ACHN (cell line): ENCODE measurements at regions not wholly inside any gene's neighbourhood (a gene's known extent, or its start where the extent isn't known, plus 50 kb on each side); places are given as distances from the start of the nearest gene placed in this dataset.
"Not testable (repeated sequence)": the region's sequence is repeated elsewhere in the genome, so short reads cannot be mapped to it uniquely, and the experiment has no call there.

Source experiments
- DNase-seq: peaks from one replicate; pipeline ENCODE4 v3.0.0-alpha.2; 2015
- in situ Hi-C: cut with HindIII; loops from 2 replicates; pipeline ENCODE4 v1.10.0; 2017; ENCODE audit warnings: low sequenced_read_pairs, low pct_ligation_motif_present, low pct_unique_long_range_greater_than_20kb

DNA sequence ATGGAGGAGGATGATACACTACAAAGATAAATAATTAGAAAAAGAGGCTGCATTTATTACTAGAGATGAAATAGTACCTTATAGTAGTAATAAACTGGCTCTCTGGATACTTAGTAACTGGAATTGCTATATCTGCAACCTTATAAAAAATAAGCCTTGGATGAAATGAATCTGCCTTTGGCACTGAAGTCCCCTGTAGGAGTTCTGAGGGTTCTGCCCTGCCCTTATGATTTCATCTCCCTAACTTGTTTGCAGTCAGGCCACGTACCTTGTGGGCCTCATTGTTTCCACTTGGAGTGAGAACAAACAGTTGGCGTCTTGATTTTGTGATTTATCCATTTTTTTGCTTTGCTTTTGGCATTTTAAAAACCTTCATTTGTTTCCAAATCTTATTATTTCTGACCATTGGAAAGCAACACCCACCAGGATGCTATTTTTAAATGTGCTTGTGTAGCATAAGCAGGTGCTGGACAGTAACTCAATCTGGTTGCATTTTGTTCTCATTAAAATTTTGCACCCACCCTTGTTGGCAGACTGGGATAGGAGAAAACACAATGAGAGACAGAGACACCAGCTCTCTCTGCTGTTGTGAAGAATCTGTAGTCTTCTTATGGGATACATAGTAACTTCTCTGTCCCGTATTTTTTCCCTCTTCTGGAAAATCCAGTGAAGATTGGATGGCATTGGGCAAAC is 518.9 kb upstream of the SGCD start:
- no peak for DNase-seq
- in situ Hi-C loops: no loop called here

DNA sequence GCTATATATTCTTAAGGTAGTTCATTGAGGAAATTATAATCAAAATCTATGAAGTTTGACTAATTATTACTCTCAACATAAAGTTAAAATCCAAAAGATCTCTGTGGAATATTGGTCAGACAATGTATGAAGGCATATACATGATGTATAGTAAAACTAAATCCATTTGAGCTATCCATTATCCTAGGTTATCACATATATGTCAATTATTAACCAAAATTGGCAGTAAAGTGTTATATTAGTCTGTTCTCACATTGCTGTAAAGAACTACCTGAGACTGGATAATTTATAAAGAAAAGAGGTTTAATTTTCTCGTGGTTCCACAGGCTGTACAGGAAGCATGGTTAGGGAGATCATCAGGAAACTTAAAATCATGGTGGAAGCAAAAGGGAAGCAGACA is 511.7 kb upstream of the SGCD start:
- DNase-seq: no peak
- in situ Hi-C loops: no loop called here

DNA sequence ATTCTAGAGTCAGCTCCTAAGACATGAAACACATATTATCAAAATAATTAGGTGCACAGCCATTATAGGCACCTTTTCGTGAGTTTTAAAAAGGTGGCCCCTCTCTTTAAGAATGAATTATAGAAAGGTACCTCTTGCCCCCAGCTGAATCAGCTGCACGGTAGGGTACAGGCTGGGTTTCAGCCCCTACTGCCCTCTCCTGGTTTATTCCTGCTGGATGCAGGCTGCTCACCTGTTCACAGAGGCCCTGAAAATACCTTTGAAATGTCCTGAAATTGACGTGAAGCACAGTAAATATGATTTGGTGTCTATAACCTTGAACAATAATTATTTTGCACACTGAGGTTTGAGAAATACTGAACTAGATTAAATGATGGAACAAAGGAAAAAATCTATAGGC is 504.8 kb upstream of the SGCD start:
- in situ Hi-C loops: no loop called here
- no peak for DNase-seq

DNA sequence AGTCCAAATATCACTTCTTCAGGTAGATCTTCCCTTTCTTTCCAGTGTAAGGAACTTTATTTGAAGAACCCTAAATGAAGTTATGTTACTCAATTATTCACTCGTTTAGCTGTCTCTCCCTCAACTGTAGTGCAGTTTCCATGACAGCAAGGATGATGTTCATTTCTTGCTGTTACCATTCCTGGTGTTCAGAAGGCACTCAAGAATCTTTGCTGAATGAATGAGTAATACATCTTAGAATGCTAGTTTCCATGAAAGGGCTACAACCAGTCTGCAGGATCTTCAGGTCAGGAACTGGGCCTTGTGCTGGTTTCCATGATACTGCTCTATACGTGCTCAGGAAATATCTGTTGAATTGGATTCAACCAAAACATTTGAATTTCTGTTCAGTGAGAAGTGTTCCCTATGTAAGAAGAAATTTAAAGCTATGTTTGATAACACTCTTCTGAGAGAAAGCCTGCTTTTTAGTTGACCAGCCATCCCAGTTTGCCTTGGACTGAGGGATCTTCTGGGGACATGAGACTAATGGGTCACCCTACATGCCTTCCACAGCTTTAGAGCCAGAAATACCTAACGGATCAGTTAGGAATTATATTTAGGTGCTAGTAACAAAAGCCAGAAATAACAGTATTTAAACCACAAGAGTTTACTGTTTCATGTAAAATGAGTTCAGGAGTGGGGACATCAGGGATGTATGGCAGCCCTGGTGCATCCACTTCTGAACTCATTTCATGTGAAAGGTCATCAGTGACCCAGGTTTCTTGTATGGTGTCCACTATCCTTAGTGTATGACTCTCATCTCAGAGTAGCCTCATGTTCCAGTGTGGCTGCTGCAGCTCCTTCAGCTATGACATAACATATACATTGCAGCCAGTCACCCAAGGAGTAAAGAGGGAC is 500.1 kb upstream of the SGCD start:
- no peak for DNase-seq
- in situ Hi-C loops: no loop called here

DNA sequence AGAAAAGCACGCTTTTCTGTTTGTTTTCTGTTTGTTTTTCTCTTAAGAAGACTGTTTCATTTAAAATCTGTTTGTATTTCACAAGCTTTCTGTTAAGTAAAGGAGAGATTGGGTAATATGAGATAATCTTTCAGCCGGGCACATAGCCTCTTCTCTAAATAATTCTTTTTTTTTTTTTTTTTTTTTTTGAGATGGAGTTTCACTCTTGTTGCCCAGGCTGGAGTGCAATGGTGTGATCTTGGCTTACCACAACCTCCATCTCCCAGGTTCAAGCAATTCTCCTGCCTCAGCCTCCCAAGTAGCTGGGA is 499.5 kb upstream of the SGCD start:
- DNase-seq, in situ Hi-C loops: not testable (repeated sequence)

DNA sequence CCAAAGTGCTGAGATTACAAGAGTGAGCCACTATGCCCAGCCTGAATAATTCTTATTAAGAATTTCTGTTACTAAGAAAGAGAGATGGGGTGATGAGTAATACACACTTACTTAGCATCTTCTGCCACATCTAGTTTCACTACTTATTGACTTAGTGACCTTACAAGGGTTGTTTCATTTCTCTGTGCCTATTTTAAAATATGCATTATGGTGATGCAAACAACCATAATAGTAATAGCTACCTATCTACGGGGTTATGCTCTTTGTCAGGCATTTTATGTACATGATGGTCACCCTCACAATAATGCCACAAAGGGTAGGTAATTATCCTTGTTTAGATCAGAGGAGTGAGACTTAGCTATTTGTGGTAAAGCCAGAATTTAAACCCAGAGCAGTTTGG is 499.0 kb upstream of the SGCD start:
- DNase-seq: no peak

DNA sequence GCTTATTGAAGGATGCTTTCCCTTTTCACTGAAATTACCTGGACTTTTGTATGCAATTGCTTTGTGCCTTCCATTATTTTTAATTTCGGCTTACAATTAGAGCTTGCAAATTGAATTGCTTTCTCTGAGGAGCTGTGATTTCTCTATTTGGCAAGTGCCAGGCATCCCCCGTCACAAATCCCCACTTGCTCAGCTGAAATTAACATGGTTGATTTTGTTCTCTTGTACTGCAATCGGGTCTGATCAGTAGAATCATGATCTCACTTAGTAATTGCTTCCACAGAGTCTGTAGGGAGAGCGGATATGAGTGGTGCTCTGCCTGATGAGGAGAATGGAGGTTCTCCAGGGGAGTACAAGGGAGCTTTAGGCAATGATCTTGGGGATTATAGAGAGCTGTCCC is 495.5 kb upstream of the SGCD start:
- no peak for DNase-seq
- in situ Hi-C loops: no loop called here

More for the DNA sequence above, 499.0 kb upstream of the SGCD start:
- in situ Hi-C loops: no loop called here

DNA sequence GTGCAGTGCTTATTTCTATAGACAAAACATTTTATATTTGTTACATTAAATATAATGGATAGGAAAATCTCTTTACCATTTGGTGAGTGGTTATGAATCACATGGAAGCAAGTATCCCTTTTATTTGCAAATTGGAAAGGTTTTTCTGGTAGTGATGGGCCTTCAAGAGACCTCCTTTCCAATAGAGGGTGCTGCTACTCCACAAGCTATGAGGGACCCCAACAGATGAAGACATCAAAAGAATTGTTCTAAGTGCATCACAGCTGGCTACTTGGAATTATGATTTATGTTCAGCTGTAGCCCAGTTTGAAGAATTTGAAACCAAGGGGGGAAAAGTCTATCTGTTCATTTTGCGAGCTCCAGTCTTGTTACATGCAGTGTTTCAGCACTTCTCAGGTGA is 493.7 kb upstream of the SGCD start:
- DNase-seq: no peak
- in situ Hi-C loops: no loop called here

DNA sequence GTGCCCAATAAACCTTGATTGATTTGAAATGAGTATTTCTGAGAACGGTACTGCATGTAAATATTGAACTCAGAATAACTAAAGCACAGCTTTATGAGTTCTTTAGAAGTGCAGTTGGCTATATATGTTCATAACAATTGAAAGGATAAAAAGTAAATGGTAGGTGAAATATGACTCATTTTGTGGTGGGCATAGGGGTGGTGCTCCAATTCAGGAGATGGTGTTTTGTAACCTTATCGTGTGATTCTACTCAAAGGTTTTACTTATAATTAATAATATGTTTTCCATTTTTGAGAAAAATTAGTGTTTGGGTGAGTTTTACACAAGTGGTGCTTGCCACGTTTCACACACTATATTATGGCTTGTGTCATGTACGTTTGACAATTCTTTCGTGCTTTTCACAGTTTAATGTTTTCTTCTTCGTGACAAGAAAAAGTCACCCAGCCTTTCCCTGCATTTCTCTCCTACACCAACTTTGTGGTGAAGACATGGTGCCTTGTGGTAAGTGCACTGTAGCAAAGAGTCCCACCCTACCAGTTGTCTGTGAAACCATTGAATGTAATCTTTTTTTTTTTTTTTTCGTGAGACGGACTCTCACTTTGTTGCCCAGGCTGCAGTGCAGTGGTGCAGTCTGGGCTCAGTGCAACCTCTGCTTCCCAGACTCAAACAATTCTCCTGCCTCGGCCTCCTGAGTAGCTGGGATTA is 492.5 kb upstream of the SGCD start:
- in situ Hi-C loops: no loop called here
- DNase-seq: no peak

DNA sequence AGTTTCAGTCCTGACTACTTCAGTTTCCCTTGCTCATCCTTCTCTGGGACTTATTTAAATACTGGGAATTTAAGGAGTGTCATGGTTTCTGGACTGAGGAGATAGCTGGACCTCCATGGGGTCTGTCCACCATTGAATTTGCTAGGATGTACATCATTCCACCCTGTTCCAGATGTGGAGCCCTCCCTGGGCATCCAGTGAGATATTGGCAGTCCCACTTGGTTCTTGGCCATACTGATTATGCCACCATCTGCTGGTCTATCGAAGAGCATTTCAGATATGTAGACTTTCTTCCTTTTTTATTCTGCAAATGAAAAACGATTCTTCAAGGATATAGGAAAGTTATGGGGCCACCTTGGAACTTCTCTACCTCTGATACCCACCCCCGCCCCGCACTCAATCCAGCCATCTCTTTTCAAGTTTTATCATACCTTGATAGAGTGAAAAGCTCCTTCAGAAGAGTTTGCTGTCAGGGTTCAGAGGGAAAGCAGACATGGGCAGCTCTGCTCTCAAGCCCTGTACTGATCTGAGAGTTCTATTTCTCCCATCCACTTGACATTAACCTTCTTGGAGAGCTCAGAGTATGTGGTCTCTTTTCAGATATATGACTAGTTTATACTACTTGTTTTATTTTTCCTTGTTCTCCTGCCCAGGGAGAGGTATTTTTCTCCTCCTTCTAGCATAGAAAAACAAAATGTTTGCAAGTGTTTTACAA is 490.7 kb upstream of the SGCD start:
- no peak for DNase-seq
- in situ Hi-C loops: no loop called here

DNA sequence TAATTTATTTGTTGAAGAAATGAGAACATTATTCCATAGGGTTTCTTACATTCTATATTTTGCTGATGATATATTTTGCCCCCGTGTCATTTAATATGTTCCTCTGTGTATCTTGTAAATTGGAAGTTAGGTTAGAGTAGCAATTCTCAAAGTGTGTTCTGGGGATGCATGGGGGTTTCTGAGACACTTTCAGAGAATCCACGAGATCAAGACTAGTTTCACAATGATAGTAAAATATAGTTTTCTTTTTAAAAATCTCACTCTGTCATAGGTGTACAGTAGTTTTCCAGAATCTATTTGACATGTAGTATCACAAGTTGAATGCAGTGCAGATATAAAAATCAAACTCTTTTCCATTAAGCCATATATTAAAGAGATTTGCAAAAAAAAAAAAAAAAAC is 488.6 kb upstream of the SGCD start:
- in situ Hi-C loops: no loop called here
- no peak for DNase-seq

DNA sequence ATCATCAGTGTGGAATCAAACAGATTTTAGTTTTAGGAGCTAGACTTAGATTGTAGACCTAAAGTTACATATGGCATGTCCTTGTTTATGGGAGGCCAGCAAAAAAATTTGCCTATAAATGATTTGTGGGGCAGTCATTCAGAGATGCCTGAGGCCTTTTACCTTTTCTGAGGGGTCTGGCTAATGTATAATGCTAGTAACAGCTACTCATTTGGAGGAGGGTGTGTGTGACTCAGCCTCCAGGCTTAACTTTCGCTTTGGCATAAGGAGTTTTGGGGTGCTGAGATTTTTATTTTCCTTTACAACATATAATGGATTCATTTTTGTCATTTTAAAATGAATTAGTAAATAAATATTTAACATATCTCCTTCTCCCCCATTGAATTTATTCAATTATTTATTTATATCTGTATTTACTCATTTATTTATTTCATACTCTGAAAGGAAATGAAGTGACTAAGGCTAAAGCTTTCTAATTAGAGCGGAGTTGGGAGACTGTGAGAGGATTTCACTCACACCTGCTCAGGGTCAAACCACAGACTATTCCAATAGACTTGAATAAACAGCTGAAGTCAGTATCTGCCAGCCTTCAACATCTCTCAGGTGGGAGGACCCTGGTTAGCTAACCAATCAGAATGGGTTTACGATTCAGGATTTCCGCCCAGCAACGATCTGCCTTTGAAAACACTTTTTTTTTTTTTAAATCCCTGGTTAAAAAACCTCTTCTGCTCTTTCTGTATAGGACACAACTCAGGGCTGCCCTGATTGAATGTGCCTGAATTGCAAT is 487.5 kb upstream of the SGCD start:
- in situ Hi-C loops: no loop called here
- peak; percentile 42 for DNase-seq

DNA sequence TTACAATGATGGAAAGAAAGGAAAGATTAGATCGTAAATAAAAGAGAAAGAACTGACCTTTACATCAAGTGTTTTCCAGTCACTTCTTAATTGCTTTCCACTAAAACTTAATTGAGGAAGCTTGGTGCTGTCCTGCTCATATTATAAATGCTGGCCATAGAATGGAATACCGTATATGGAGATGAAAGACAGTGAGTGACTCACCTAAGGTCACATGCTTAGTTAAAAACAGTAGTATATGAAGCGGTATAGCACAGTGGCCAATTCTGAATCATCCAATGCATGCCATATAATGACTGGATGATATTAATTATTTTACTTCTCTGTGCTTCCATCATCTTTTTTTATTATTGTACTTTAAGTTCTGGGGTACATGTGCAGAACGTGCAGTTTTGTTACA is 482.4 kb upstream of the SGCD start:
- DNase-seq: no peak

DNA sequence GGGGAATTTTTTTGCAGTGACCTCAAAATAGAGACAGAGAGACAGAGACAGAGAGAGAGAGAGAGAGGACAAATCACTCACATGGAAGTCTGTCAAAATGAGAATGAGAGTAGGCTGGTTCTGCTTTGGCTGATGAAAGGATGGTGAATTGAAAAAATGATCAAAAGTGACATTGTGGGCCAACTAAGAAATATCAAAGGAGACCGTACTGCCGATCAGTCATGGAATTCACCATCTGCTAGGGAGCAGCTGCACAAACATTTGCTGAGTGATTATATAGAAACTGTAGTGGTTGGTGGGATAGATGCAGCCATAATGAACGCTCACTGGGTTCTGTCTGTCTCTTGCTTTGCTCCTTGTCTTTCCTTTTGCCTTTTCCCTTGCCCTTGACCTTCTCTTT is 476.6 kb upstream of the SGCD start:
- in situ Hi-C loops: no loop called here
- no peak for DNase-seq

More for the DNA sequence above, 482.4 kb upstream of the SGCD start:
- in situ Hi-C loops: no loop called here

DNA sequence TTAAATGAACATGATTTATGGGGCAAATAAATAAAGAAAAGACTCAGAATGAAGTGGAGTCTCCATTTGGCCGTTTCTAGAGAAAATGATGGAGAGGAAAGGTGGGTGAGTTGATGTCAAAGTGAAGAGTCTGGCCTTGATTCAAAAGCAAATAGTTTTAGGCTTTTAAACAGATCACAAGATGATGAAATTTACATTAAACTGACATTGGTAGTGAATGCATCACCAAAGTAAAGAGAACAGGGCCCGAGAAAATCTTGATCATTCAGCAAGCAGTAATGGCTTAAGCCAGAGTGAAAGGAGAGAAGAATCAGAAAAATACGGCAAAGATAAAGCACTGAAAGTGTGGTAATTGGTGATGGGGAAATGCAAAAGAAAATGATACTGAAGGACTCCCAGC is 460.0 kb upstream of the SGCD start:
- no peak for DNase-seq
- in situ Hi-C loops: no loop called here

DNA sequence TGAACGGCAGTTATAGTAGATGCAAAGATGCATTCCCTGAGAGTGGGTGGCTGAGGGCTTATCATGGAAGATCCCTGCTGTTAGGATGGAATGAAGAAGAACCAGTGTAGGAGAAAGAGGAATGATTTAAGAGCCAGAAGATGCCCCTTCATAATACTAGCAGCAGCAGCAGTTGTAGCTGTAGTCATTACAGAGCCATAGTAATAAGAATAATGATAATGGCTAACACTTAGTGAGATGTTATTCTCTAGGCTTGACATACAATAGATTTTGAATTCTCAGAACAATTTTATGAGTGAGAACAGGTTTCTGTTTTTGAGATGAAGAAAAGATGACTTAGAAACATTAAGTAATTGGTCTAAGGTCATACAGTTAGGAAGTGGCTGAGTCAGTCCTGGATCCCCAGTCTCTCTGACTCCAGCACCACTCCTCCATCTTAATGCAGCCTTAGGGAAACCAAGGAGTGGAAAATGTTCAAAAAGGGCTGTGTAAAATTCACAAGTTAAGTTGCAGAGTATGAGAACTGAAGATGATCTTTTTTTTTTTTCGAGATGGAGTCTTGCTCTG is 459.4 kb upstream of the SGCD start:
- no peak for DNase-seq

DNA sequence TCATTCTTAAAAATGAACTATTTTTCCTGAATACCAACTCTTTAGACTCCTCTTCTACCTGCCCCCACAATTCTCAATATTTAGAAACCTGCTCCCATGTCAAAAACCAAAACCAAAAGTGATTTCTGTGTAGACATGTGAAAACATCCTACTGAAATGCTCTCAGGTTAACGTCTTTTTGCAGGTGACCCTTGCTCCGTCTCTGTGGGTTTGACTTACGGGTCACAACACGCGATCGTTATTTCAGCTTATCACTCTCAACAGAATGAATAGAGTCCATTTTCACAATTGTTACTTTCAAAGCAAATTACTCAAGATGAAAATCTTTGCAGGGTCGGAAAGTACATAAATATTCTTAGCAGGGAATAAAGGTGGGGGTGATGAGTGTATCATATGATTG is 456.3 kb upstream of the SGCD start:
- in situ Hi-C loops: no loop called here

More for the DNA sequence above, 459.4 kb upstream of the SGCD start:
- in situ Hi-C loops: no loop called here

DNA sequence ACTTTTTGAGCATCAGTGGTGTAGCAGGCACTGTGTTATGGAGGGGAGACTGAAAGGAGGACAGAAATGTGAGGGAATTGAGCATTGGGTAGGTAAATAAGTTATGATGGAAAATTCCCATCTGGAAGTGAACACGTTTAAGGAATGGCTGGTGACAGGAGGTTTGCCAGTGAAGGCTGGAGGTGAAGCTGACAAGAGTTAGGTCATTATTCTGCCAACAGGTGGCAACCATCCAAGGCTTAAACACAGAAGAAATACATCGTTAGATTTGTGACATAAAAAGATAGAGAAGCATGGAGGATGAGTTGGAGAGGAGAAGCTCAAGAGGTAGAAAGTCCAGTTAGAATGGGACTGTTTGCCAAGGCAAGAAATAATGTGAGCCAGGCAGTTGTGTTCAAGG is 455.3 kb upstream of the SGCD start:
- in situ Hi-C loops: no loop called here
- no peak for DNase-seq

More for the DNA sequence above, 456.3 kb upstream of the SGCD start:
- no peak for DNase-seq
